NCI-H524 treated with DMSO at 0.1 percent for 48 hours (cell line): ENCODE measurements at regions not wholly inside any gene's neighbourhood (a gene's known extent, or its start where the extent isn't known, plus 50 kb on each side); places are given as distances from the start of the nearest gene placed in this dataset.
"Not testable (repeated sequence)": the region's sequence is repeated elsewhere in the genome, so short reads cannot be mapped to it uniquely, and the experiment has no call there.

ENCODE experiments used
- DNase-seq: peaks from one replicate; lab custom pipeline; 2025; lab: John Stamatoyannopoulos, UW

- DNase-seq, result not testable (repeated sequence)
Observed at GRCh38 chr21:9572782-9573181, 948.6 kb upstream of the TPTE start.

- not testable (repeated sequence) for DNase-seq
Observed at GRCh38 chr21:9573528-9573927, 947.9 kb upstream of the TPTE start.

- DNase-seq, result not testable (repeated sequence)
Observed at GRCh38 chr21:9579275-9579674, 942.1 kb upstream of the TPTE start.

- not testable (repeated sequence) for DNase-seq
Observed at GRCh38 chr21:9587941-9588340, 933.4 kb upstream of the TPTE start.

GRCh38 chr21:9592591-9592990 is 928.8 kb upstream of the TPTE start:
- not testable (repeated sequence) for DNase-seq

- DNase-seq, result not testable (repeated sequence)
Observed at GRCh38 chr21:9593646-9594045, 927.7 kb upstream of the TPTE start.

- not testable (repeated sequence) for DNase-seq
Observed at GRCh38 chr21:9614011-9614410, 907.4 kb upstream of the TPTE start.

GRCh38 chr21:9621121-9621793 is 900.1 kb upstream of the TPTE start:
- DNase-seq, result not testable (repeated sequence)

- not testable (repeated sequence) for DNase-seq
Observed at GRCh38 chr21:9628051-9628450, 893.3 kb upstream of the TPTE start.

GRCh38 chr21:9647409-9647808 is 874.0 kb upstream of the TPTE start:
- not testable (repeated sequence) for DNase-seq

GRCh38 chr21:9648331-9648730 is 873.1 kb upstream of the TPTE start:
- DNase-seq, result not testable (repeated sequence)

GRCh38 chr21:9648947-9649720 is 872.2 kb upstream of the TPTE start:
- DNase-seq, result not testable (repeated sequence)

- DNase-seq, result not testable (repeated sequence)
Observed at GRCh38 chr21:9652819-9653218, 868.6 kb upstream of the TPTE start.

GRCh38 chr21:9655221-9655620 is 866.2 kb upstream of the TPTE start:
- DNase-seq, result not testable (repeated sequence)

GRCh38 chr21:9656455-9656854 is 864.9 kb upstream of the TPTE start:
- not testable (repeated sequence) for DNase-seq

- not testable (repeated sequence) for DNase-seq
Observed at GRCh38 chr21:9657779-9658178, 863.6 kb upstream of the TPTE start.

- DNase-seq, result not testable (repeated sequence)
Observed at GRCh38 chr21:9659877-9660276, 861.5 kb upstream of the TPTE start.

GRCh38 chr21:9663914-9664729 is 857.3 kb upstream of the TPTE start:
- DNase-seq, result not testable (repeated sequence)

- DNase-seq, result not testable (repeated sequence)
Observed at GRCh38 chr21:9675811-9676210, 845.6 kb upstream of the TPTE start.

GRCh38 chr21:9679029-9679428 is 842.4 kb upstream of the TPTE start:
- DNase-seq, result not testable (repeated sequence)

- not testable (repeated sequence) for DNase-seq
Observed at GRCh38 chr21:9688945-9689344, 832.4 kb upstream of the TPTE start.

GRCh38 chr21:9690981-9691380 is 830.4 kb upstream of the TPTE start:
- not testable (repeated sequence) for DNase-seq
